OCI-LY3 (cell line): ENCODE measurements at regions not wholly inside any gene's neighbourhood (a gene's known extent, or its start where the extent isn't known, plus 50 kb on each side); places are given as distances from the start of the nearest gene placed in this dataset.

Experiments used
- CTCF ChIP-seq: fragments of 200-600, 300-600 bp; sonication (generic); IDR thresholded peaks from 2 replicates; pipeline ENCODE4 v1.5.1; 2014; ENCODE audit warnings: antibody characterized with exemption, low read length, low read depth
- EZH2phosphoT487 ChIP-seq: fragments of 200-600 bp; shearing (Covaris generic); IDR thresholded peaks from 2 replicates; pipeline ENCODE4 v1.6.1; 2018; ENCODE audit warnings: antibody characterized with exemption, mixed run types, low read depth

DNA sequence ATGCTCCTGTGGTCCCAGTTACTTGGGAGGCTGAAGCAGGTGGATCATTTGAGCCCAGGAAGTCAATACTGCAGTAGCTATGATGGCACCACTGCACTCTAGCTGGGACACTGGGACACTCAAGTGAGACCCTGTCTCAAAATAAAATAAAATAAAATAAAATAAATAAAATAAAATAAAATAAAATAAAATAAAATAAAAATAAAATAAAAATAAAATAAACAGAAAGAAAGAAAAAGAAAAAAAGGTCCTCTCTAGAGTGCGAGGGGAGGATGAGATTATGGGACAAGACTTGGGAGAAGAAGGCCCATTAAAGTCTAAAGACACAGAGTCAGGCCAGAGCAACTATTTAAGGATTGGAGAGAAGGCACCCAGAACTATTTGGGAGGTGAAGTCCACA, 172.5 kb downstream of the IER5 start:
- TF ChIP-seq CTCF (no peak), EZH2phosphoT487 (no peak)
